ENCODE measurements at regions not wholly inside any gene's neighbourhood (a gene's known extent, or its start where the extent isn't known, plus 50 kb on each side); places are given as distances from the start of the nearest gene placed in this dataset.
A peak's percentile ranks its signal among the peaks of the same experiment; 100 is the strongest.

DNA sequence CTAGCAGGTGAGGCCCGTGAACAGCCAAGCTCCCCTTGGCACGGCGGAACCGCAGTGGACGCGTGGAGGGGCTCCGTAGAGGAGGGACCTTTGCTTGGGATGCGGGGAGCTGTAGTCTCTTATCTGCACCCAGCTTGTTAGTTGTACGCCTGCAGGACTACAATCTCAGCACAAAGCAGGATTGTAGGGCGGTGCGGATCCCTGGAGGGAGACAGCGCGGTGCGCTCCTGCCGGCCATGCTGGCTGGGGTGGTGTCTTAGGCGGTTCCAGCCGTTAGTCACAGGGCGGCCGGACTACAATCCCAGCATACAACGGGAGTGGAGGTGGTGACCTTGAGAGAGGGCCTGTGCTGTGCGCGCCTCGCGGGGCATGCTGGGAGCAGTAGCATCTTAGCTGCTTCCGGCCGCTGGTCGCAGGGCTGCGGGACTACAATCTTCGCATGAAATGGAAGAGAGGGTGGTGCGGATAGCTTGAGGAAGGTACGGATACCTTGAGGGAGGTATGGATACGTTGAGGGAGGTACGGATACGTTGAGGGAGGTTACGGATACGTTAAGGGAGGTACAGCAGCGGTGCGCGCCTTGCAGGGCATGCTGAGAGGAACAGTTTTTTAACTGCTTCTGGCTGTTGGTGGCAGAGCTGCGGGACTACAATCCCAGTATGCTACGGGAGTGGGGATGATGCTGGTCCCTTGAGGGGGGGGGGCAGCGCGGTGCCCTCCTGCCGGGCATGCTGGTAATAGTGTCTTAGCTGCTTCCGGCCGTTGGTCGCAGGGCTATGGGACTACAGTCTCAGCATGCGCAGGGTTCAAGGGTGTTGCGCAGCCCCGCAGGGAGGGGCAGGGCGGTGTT, 1419.1 kb downstream of the UQCRFS1 start:
- TF ChIP-seq, protein P1, sequence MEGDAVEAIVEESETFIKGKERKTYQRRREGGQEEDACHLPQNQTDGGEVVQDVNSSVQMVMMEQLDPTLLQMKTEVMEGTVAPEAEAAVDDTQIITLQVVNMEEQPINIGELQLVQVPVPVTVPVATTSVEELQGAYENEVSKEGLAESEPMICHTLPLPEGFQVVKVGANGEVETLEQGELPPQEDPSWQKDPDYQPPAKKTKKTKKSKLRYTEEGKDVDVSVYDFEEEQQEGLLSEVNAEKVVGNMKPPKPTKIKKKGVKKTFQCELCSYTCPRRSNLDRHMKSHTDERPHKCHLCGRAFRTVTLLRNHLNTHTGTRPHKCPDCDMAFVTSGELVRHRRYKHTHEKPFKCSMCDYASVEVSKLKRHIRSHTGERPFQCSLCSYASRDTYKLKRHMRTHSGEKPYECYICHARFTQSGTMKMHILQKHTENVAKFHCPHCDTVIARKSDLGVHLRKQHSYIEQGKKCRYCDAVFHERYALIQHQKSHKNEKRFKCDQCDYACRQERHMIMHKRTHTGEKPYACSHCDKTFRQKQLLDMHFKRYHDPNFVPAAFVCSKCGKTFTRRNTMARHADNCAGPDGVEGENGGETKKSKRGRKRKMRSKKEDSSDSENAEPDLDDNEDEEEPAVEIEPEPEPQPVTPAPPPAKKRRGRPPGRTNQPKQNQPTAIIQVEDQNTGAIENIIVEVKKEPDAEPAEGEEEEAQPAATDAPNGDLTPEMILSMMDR (IDR thresholded peaks at IDR 0.05), result peak in 1 of 7 experiments; percentile 19
- TF ChIP-seq POLR2A (IDR thresholded peaks at IDR 0.05), result peak; percentile 62 to 84 (median 76)
